GM21576 (cell line): ENCODE measurements at regions not wholly inside any gene's neighbourhood (a gene's known extent, or its start where the extent isn't known, plus 50 kb on each side); places are given as distances from the start of the nearest gene placed in this dataset.

Experiments used
- ATAC-seq: cut with Tn5 transposase; IDR thresholded peaks from one replicate; pipeline ENCODE4 v1.9.1; 2021; ENCODE audit warnings: mild to moderate bottlenecking, moderate library complexity; ENCODE audit not compliant: unreplicated experiment

DNA sequence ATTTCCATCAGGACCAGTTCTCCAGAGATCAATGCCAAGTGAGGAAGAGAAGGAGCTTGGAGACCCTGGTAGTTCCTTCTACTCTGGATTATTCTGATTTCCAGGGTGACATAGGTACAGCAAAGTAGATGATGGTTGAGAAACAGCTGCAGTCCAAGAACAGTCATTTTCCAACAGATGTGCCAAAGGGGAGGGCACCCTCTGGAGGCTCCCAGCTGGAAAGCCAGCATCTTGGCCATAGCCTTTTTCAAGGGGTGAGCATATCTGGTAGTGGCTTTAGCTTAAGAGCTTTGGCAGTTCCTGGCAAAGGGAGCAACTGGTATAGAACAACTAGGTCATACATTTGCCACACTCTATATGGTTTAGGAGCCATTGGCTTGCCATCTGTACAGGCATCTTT lies 492.7 kb downstream of the RASEF start:
- no peak for ATAC-seq

DNA sequence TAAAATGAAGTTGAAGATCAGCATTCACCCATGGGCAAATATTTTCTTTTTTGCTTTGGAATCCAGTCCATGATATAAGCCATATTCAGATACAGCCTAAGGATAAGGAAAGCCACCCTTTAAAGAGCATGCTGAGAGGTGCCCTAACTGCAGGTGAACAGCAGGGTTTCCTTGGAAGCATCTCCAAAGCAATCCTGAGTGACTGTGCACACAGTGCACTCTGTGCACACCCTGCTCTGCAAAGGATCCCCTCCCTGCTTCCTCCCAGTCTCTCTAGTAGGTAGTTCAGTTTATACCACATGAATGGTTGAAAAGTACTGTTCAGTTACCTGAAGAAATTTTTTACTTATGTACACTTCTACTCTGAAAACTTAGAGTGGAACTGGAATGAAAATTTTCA lies 491.4 kb downstream of the RASEF start:
- ATAC-seq, result no peak

DNA sequence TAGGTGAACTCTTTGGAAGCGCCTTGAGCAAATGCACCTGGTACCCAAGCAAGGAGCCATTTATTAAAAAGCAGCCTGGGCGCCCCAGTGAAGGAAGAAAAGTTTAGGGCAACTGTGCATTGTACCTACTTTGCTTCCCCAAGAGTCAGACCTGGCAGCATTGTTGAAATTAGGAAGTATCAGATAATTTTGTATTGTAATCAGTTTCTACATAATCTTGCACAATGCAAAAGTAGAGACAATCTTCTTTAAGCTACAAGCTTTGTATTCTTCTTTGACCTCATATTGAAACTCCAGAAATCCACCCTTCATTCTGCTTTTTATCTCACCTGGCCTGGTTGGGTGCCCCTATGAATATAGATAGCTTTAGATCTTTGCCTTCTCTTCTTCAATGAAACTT lies 490.8 kb downstream of the RASEF start:
- ATAC-seq, result no peak

DNA sequence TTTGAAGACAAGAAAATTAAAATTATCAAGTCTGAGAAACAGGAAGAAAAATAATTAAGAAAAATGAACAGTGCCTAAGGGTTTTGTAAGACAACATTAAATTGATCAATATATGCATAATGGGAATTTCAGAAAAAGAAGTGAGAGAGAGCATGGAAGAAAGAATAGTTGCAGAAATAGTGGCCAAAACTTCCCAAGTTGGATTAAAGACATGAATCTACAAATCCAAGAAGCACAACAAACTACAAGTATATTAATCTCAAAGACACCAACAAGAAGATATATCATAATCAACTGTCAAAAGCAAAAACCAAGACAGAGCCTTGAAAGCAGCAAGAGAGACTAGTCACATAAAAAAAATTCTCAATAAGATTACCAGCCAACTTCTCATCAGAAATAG lies 488.0 kb downstream of the RASEF start:
- ATAC-seq, result no peak

DNA sequence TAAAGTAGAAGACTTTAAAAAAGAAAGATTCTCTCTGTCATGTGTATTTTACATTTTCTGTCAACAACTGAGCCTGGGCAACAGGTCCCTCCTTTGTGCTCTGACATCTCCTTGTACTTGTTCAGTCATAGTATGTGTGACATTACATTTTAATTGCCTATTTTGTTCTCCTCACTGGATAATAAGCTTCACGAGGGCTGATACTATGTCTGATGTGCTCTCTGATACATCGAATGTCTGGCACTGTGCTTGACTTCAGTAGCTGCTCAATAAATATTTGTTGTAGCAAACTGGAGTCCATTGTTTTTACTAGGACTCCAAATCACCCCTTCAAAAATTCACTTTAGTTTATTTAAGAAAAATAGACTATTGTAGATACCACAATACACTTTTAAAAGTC lies 482.0 kb downstream of the RASEF start:
- ATAC-seq, result no peak

DNA sequence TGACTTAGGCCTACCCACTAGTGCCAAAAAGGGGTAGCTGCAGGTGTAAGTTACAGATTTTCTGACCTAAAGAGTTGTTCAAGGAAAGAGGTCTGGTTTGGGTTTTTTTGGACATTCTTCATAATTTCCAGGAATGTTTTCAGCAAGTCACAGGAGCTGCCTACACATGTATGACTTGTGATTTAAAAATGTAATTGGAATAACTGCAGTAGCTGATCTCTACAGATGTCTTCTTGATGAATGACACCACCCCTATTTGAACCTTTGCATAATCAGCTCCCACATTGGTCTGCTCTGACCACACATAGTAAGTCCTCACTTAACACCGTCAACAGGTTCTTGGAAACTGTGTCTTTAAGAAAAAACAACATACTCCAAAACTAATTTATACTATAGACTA lies 481.4 kb downstream of the RASEF start:
- no peak for ATAC-seq

DNA sequence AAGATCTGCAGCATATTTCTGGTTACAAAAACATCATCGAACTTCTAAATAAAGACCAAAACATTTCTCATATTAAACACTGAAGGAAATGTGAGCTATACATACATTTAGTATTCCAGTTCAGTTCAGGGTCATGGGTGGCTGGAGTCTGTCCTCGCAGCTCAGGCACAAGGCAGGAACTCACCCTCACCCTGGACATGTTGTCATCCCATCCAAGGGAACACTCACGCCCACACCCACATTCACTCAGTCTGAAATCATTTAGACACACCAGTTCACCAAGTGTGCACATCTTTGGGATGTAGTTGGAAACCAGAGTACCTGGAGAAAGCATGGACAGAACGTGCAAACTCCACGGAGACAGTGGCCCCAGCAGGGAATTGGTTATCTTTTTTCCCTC lies 481.0 kb downstream of the RASEF start:
- no peak for ATAC-seq

DNA sequence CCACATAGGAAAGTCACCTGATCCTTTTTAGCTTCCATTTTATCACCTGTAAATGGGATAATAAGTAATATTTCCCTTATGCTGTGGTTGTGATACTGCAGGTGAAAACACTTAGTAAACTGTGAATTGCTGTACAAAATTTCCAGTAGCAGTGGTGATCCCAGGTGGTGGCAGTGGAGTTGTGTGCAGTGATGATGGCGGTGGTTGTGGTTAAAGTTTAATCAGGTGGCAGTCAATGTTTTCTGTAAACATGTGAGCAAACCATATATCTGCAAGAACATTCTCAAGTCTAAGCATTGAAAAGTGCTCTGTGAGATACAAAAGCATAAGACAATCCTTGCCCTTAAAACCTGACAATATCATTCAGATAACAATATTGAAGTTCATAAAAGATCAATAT lies 480.2 kb downstream of the RASEF start:
- no peak for ATAC-seq

DNA sequence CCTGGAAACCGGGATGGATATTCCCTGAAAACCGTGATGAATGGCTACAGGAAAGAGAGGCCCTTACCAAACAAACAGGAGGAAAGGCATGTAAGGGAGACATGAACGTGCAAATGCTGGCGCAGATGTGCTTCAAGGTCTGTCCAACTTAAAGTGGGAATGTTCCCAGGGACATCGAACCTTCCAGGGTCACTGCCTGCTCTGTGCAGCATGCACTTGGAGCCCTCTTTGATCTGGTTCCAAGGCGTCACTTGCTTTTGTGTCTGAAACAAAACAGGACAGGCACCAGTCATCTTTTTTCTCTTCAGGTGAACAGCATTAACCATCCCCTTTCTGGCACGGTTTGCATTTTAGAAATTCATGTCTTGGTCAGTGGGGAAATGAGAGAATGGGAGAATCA lies 479.4 kb downstream of the RASEF start:
- no peak for ATAC-seq

DNA sequence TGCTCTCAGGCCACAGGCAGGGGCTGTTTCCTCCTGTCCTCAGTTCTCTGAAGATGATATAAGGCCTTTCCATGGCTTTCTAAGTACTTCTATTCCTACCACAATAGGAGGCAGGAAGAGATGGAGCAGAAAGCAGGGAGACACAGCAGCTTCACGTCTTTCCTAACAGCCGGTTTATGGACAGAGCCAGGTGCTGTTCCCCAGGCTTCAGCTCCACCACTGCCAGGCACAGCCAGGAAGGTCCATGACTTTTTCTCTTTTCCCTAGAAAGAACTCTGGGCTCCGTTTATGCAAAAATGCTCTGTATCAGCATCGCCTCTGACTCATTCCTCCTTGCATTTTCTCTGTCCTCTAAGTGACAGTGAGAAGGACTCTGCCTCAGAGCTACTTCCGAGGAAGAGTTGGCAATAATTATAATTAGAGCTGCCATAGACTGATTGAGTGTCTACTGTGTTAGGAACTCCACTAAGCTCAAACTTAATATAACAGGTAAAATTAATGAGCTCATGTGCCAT lies 478.5 kb downstream of the RASEF start:
- no peak for ATAC-seq

DNA sequence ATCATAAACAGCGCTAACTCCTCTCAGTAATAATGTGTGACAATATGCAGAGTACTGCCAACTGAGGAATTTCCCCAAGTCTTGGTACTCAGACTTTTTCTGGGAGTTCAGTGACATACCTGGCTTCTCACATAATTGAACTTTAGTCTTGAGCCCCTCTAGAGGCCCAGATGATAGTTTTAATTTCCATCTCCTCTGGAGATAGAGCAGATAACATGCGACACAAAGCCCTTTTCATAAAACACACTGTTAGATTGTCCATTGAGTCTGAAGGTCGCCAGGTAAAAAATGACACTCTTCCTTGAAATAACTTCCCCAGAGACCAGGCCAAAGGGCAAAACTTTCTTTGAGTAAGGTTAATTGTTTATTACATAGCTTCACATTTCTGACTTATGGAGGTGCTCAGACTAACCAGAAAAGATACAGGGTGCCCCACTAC lies 476.0 kb downstream of the RASEF start:
- ATAC-seq, result no peak

DNA sequence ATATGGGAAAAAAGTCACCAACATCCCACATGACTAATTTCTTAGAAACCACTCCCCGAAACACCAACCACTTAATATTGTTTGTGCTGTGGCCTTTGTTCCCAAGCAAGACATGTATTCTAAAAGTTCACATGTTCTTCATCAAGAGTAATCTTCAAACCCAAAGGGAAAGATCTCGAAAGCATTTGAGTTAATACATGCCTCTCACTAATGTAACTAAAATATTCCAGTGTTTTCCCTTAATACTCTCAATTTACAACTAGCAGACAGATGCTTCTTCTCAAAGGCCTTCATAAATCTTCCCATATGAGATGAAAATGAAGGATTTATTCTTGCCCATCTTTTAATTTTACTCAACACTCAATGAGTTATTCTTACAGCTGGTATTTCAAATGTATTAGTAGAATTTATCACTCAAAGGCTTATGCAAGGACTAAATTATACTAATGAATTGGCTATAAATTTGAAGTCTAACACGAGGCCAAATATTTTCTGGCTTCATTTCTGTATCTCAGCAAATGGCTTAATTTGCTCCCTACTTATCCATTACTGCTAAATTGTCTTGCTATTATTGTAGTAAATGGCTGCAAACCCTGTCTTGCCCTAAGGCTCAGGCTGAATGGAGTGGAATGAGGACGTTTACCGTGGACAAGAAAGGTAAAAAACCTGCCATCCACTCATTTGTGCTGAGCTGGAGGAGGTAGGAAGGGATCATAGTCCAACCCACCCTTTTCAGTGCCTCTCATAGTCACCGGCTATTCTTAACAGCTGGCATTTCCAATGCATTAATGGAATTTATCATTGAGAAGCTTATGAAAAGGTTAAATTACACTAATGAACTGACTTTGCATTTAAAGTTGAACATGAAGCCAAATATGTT lies 474.4 kb downstream of the RASEF start:
- ATAC-seq, result no peak

DNA sequence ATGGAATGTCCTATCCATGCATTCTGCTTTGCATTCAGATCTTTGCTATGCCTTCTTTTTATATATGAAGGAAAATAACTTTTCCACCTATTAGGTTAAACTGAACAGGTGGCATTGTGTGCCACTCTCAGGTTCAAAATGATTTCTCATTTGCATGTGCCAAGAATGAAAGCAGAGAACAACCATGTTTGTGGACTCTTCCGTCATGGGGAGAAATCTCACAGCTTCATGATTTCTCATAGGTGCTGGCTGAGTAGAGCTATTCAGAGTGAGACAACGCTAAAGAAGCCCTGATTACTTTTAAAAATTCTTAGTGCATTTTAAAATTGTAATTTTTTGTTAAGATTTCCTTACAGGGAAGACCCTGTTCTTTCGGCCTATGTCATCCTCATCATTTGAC lies 472.1 kb downstream of the RASEF start:
- no peak for ATAC-seq

DNA sequence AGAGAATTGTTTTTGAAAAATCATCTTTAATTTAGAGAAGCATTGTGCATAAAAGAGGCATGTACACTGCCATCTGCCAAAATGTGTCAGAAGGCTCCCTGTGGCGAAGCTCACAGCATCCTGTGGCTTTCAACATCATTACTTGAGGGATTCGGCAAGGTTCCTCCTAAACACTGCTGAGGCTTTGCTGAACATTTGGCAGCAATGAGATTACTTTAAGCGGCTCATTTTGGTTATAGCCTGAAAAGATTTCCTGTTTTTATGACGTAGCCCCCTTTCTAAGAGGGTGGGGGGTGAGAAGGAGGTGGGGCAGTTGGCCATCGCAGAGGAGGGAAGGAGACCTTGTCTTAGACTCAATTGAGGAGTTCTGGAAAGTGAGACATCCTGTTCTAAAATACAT lies 469.4 kb downstream of the RASEF start:
- no peak for ATAC-seq

DNA sequence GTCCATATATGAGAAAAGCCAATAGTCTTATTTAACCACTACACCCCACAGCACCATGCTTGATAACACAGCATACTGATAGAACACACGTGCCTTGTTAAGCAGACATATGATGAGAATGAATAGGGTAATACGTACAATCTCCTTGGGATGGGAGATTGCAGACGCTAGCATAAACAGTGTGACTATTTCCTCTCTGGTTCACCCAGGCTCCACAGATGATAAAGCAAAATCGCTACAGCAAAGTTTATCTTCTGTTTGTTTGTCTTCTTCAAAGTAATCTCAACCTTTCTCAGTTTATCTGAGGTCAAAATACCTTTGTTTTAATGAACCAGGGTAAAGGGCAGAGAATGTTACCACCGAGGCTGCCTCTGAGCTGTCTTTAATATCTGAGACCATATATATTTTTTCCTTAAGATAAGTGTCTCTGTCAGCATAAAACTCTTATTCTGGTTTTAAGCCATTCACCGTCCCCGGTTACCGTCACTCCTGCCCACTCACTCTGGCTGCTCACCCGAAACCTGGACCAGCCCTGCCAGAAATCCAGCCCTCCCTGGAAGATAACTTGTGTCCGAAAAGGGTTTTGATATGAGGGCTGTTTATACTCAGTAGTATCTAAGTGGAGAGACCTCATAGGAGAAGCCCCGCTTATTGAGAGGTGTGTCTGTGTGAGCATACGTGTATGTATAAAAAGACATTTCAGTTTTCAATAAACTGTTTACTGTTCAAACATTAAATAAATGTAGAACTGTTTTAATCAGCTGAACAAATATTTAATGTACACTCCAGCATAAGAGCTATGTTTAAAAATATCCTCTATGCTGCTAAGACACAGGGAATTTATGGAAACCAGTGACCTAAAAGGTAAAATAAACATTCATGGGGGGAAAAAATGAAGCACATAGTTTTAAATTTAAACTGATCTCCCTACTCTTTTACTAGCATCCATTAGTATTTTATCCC lies 465.4 kb downstream of the RASEF start:
- no peak for ATAC-seq

DNA sequence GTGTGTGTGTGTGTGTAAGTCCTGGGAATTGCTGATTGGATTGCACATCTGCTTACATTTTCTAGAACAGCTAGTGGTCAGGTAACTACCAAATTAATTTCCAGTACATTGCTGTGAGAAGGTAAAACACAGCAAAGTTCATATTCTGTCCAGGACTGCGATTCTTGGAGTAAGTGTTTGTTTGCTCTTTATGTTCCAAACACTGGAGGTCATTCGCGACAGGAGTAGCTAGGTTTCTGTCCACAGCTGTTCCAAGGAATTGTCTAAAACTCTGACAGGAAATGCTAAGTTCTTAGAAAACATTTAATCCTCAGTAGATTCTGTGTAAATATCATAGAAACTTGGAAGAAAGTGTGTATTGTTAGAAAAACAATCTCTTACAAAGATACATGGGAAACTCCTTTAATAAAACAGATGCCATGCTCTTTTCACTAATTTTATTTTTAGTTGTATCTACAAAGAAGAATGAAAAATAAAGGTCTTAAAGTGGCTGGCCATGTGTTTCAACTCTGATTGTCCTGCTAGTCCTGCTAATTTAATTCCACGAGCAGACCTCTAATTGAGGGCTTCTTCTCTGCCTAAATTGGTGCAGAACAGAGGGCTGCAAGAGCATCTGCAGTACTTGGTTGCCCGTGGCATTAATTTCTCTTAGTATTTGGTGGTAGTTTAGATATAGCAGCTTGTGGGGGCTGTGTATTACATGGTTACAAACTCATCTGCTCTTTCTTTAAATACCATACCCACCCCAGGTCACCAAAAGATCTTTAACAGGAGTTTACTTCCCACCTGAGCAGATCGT lies 464.5 kb downstream of the RASEF start:
- ATAC-seq, result no peak

DNA sequence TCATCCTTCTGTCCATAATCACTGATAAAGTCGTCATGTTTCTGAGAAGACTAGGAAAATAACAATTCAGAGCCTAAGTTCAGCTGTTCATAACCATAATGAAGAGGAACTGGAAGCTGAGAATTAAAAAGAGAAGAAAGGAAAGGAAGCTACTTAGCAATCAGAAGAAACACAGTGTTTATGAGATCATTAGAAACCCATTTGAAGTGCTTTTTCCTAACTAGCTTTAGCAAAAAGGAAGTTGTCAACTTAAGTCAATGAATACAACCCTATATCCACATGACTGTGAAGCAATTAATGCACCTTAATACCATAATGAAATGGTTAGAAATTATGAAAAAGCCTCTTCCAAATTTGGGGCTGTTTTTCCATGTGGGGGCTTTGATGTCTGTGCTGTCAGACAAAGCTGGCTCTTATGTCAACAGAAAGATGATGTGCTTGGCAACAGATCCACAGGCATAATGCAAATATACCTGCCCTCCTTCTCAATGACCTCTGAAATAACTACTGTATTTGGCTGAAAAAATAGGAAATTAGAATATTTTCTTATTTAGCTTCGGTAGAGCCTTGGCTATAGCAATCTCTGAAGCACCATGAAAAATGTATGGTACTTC lies 463.5 kb downstream of the RASEF start:
- ATAC-seq, result no peak

DNA sequence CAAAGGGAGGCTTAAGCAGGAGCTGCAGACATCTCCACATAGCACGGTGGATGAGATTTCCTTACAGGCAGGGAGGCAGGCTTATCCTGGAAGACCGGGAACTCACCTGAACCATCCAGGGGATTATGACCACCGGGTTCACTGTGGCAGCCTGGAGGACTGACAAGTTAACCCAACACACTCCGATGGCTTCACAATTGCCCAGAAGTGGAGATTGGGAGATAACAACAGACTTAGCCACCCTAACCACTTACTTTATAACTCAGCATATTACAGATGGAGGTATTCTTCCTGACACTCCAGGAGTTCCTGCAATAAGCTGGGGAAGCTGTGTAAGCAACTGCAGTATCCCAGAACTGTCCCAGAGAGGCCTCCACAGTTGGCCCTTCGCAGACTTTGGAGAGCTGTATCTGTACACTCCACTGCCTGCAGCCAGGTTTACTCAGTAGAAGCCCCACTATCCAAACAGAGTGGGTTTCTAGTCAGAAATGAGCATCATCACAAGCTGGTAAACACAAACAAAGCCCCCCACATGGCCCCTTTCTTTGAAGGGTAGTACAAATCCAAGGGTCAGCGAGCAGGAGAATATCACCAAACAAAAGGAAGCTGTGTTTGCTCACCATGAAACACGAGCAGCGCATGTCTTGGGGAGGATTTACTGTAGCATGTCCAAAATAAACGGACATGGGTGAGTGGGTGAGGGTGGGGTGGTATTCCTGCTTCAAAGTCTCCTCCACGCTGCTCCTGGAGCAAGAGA lies 462.2 kb downstream of the RASEF start:
- no peak for ATAC-seq

DNA sequence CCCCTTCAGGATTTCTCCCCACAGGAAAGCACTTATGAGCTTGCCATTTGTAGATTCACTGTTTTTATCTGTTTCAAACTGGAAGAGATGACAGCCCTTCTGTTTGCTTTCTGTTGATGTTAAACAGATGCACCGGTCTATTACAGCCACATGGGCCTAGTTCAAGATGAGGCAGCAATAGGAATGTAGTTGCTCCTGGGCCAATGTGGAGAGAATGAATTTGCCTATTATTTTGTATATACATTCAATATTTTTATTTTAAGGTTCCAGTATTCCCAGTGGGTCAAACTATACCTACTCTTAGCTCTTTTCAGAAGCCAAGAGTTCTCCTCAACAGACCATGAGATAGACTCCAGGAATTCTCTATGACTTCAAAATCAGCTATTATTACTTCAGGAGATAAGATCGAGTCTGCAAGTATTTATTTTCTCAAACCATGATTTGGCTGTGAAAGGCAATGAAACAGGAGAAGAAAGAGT lies 461.6 kb downstream of the RASEF start:
- no peak for ATAC-seq
